Upper lobe of right lung (tissue), 1 donor: ENCODE measurements at regions not wholly inside any gene's neighbourhood (a gene's known extent, or its start where the extent isn't known, plus 50 kb on each side); places are given as distances from the start of the nearest gene placed in this dataset.

Source experiments
- ATAC-seq: fragments of 200-7000 bp; cut with Tn5 transposase; one replicate; pipeline ENCODE4 v1.9.1; 2020; ENCODE audit warnings: mild to moderate bottlenecking, moderate library complexity
- DNase-seq: peaks from one replicate; pipeline ENCODE4 v3.0.0-alpha.2; 2020
- H3K27ac ChIP-seq: fragments of 200-600 bp; one replicate; pipeline ENCODE4 v1.8.0; 2022
- H3K27me3 ChIP-seq: fragments of 200-600 bp; one replicate; pipeline ENCODE4 v1.8.0; 2022; ENCODE audit warnings: mild to moderate bottlenecking
- H3K36me3 ChIP-seq: fragments of 200-600 bp; one replicate; pipeline ENCODE4 v1.8.0; 2022
- H3K4me1 ChIP-seq: fragments of 200-600 bp; one replicate; pipeline ENCODE4 v1.8.0; 2022
- H3K4me3 ChIP-seq: fragments of 200-600 bp; one replicate; pipeline ENCODE4 v1.8.0; 2022; ENCODE audit warnings: mild to moderate bottlenecking
- H3K9me3 ChIP-seq: fragments of 200-600 bp; one replicate; pipeline ENCODE4 v1.8.0; 2022
- intact Hi-C: fragments of 100-400 bp; cut with DNase I; formaldehyde crosslinking; loops from one replicate; pipeline ENCODE4 v1.11.0; 2022
- TF ChIP-seq, protein P1 (sequence below): fragments of 200-600 bp; IDR thresholded peaks from one replicate; pipeline ENCODE4 v1.8.0; 2022; ENCODE audit warnings: antibody characterized with exemption
- donor health status: DM: no; HTN: yes; CAD: no; lungs with severe emphysema.

DNA sequence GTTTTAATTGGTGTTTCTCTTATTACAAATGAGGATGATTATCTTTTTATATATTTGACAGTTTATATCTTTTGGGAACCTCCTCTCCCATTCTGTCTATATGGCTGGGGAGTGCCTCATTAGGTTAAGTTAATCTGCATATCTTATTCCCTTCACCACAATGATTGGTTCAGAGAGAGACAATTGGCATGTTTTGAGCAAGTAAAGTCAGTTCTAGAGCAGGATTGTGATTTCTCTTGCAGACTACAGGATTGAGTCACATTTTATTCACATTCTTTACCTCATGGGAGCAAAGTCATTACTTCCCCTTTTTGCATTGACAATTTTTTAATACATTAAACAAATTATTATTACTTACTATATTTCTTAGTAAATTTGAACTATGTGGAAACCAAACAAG lies 345.6 kb downstream of the MDFIC start:
- no peaks in the 10 kb centered on the region for H3K4me1 ChIP-seq
- no peak overlapping the region for H3K4me3 ChIP-seq
- no peak overlapping the region for H3K27ac ChIP-seq
- intact Hi-C loops, result no loop called here
- no peaks in the 10 kb centered on the region for H3K36me3 ChIP-seq
- DNase-seq, result no peak
- TF ChIP-seq, protein P1, sequence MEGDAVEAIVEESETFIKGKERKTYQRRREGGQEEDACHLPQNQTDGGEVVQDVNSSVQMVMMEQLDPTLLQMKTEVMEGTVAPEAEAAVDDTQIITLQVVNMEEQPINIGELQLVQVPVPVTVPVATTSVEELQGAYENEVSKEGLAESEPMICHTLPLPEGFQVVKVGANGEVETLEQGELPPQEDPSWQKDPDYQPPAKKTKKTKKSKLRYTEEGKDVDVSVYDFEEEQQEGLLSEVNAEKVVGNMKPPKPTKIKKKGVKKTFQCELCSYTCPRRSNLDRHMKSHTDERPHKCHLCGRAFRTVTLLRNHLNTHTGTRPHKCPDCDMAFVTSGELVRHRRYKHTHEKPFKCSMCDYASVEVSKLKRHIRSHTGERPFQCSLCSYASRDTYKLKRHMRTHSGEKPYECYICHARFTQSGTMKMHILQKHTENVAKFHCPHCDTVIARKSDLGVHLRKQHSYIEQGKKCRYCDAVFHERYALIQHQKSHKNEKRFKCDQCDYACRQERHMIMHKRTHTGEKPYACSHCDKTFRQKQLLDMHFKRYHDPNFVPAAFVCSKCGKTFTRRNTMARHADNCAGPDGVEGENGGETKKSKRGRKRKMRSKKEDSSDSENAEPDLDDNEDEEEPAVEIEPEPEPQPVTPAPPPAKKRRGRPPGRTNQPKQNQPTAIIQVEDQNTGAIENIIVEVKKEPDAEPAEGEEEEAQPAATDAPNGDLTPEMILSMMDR, result no peak
- H3K9me3 ChIP-seq, result no peaks in the 10 kb centered on the region
- H3K27me3 ChIP-seq, result no peaks in the 10 kb centered on the region
- no peak for ATAC-seq

DNA sequence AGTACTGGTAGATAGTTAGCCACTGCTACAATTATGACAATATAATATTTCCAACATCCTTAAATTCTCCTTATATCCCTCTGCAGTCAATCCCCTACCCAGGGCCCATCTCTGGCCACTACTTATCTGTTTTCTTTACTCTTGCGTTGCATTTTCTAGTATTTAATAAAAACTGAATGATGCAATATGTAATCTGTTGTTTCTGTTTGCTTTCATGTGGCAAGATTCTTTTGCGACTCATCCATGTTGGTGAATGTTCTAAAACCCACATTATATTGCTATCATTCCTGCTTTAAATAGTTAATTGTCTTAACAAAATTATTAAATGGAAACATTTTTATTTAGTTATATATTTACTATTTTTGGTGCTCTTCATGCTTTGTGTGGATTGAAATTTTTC lies 338.5 kb downstream of the MDFIC start:
- ATAC-seq (no peak), DNase-seq (no peak)
- H3K27ac ChIP-seq, result no peak overlapping the region
- no peaks in the 10 kb centered on the region for H3K36me3 ChIP-seq
- intact Hi-C loops, result no loop called here
- H3K27me3 ChIP-seq, result no peaks in the 10 kb centered on the region
- no peaks in the 10 kb centered on the region for H3K9me3 ChIP-seq
- no peak overlapping the region for H3K4me3 ChIP-seq
- no peaks in the 10 kb centered on the region for H3K4me1 ChIP-seq
- TF ChIP-seq, protein P1, result no peak

DNA sequence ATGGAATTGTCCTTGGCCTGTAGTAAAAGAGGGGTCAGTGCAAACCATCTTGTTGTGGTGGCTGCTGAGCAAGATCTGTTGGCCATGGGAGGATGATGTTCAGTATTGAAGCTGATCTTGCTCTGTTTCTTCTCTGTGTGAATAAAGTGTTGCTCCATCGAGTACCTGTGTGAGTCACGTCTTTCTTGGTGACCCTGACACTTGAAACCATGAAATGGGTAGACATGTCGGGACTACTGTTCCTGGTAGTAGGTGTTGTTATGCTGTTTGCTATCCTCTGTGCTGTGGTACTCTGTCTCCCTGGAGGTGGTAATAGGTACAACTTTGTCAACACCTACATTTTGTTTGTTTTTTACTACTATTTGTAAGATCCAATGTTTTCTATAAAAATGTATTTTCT lies 330.6 kb downstream of the MDFIC start:
- Histone ChIP-seq H3K36me3 (no peaks in the 10 kb centered on the region), H3K4me1 (no peaks in the 10 kb centered on the region), H3K27ac (no peak overlapping the region), H3K4me3 (no peak overlapping the region), H3K9me3 (no peaks in the 10 kb centered on the region), H3K27me3 (no peaks in the 10 kb centered on the region)
- TF ChIP-seq, protein P1, result no peak
- no peak for DNase-seq
- intact Hi-C loops, result no loop called here
- no peak for ATAC-seq

DNA sequence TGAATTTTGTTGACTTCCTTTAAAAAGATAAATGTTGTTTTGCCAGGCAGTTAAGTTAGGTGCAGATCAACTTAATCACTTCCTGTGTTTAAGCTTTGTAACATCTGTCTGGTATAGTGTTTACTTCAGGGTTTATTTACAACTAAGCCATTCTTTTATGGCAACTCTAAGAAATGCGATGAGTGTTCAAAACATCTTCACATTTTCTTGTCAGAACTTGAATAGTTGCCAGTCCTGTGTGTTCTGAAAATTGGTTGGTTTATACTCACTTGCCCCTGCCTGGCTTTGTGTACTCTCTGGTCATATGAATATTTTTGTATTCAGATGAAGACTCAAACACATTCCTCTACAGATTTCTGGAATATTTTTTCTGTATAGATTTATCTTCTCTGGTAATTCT lies 327.2 kb downstream of the MDFIC start:
- Histone ChIP-seq H3K9me3 (no peaks in the 10 kb centered on the region), H3K27me3 (no peaks in the 10 kb centered on the region), H3K36me3 (no peaks in the 10 kb centered on the region), H3K4me1 (no peaks in the 10 kb centered on the region), H3K4me3 (no peak overlapping the region), H3K27ac (no peak overlapping the region)
- intact Hi-C loops, result no loop called here
- ATAC-seq, result no peak
- DNase-seq, result no peak
- TF ChIP-seq, protein P1, result no peak

DNA sequence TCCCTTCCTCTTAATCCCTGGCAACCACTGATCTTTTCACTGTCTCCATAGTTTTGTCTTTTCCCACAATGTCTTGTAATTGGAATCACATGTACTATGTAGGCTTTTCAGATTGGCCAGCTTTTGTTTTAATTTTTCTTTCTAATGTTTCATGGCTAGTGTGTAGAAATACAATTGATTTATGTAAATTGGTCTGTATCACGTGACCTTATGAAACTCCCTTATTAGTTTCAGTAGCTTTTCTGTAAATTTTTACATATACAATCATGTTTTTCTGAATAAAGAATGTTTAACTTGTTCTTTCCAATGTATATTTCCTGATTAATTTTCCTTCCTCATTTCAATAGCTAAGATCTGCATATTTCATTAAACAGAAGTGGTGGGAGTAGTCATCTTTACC lies 319.3 kb downstream of the MDFIC start:
- no peak overlapping the region for H3K27ac ChIP-seq
- no peak for ATAC-seq

DNA sequence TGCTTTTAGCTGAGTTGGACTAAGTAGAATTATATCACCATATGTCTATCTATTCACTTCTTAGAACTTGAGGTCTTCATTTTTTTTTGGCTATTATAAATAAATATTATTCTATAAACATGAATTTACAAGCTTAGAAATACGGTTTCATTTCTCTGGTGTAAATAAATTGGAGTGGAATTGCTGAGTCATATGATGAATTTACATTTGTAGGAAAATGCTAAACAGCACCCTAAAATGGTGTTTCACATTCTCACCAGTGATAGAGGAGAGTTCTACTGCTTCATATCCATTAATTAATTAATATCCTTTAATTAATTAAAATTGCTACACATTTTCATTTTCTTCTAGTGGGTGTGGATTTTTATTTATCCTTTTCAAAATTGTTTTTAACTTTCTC lies 318.3 kb downstream of the MDFIC start:
- intact Hi-C loops, result no loop called here
- TF ChIP-seq, protein P1, result no peak
- Histone ChIP-seq H3K9me3 (no peaks in the 10 kb centered on the region), H3K27ac (no peak overlapping the region), H3K4me3 (no peak overlapping the region), H3K36me3 (no peaks in the 10 kb centered on the region), H3K4me1 (no peaks in the 10 kb centered on the region), H3K27me3 (no peaks in the 10 kb centered on the region)
- DNase-seq, result no peak
- ATAC-seq, result no peak

More for the DNA sequence above, 319.3 kb downstream of the MDFIC start:
- TF ChIP-seq, protein P1, result no peak
- H3K27me3 ChIP-seq, result no peaks in the 10 kb centered on the region
- no peak for DNase-seq
- H3K4me1 ChIP-seq, result no peaks in the 10 kb centered on the region
- no peaks in the 10 kb centered on the region for H3K36me3 ChIP-seq
- H3K4me3 ChIP-seq, result no peak overlapping the region
- no peaks in the 10 kb centered on the region for H3K9me3 ChIP-seq
- intact Hi-C loops, result no loop called here
